ENCODE measurements at regions not wholly inside any gene's neighbourhood (a gene's known extent, or its start where the extent isn't known, plus 50 kb on each side); places are given as distances from the start of the nearest gene placed in this dataset.

- no peaks in the 10 kb centered on the region for H3K36me3 ChIP-seq
- no peak overlapping the region for H3K4me3 ChIP-seq
- H3K27ac ChIP-seq: no peak overlapping the region
- no peak for DNase-seq (ENCODE audit: low spot score)
- H3K27me3 ChIP-seq (replicated peaks; ENCODE audit: insufficient read depth): no peaks in the 10 kb centered on the region
- H3K9me3 ChIP-seq: no peaks in the 10 kb centered on the region
- peaks cover 10 to 25% of the 10 kb centered on the region in 2 donors for H3K4me1 ChIP-seq (ENCODE audit: control insufficient read depth in 1 of 2, low read depth in 2 of 2)
- ATAC-seq (ENCODE audit: insufficient number of reproducible peaks, low FRiP score, low read depth): no peak
- TF ChIP-seq CTCF (IDR thresholded peaks at IDR 0.05): no peak
These were observed 365.8 kb upstream of the RGMA start for GRCh38 chr15:93454788-93455187.

- Histone ChIP-seq H3K36me3 (no peaks in the 10 kb centered on the region), H3K4me3 (no peak overlapping the region), H3K4me1 (ENCODE audit: control insufficient read depth in 1 of 2, low read depth in 2 of 2) (peaks cover 10 to 20% of the 10 kb centered on the region in 2 donors), H3K27ac (no peak overlapping the region), H3K27me3 (replicated peaks; ENCODE audit: insufficient read depth) (no peaks in the 10 kb centered on the region), H3K9me3 (no peaks in the 10 kb centered on the region)
- ATAC-seq (ENCODE audit: insufficient number of reproducible peaks, low FRiP score, low read depth): no peak
- TF ChIP-seq CTCF (IDR thresholded peaks at IDR 0.05): no peak
- no peak for DNase-seq (ENCODE audit: low spot score)
These were observed 363.7 kb upstream of the RGMA start for GRCh38 chr15:93452537-93453211.

- ATAC-seq (ENCODE audit: insufficient number of reproducible peaks, low FRiP score, low read depth) (no peak), DNase-seq (ENCODE audit: low spot score) (no peak)
- Histone ChIP-seq H3K4me1 (ENCODE audit: control insufficient read depth in 1 of 2, low read depth in 2 of 2) (peaks cover 10 to 20% of the 10 kb centered on the region in 2 donors), H3K9me3 (no peaks in the 10 kb centered on the region), H3K27ac (no peak overlapping the region), H3K27me3 (replicated peaks; ENCODE audit: insufficient read depth) (no peaks in the 10 kb centered on the region), H3K36me3 (no peaks in the 10 kb centered on the region), H3K4me3 (no peak overlapping the region)
- no peak for TF ChIP-seq CTCF (IDR thresholded peaks at IDR 0.05)
These were observed 362.8 kb upstream of the RGMA start for GRCh38 chr15:93451822-93452221.

- TF ChIP-seq CTCF (IDR thresholded peaks at IDR 0.05): no peak
- Histone ChIP-seq H3K4me1 (ENCODE audit: control insufficient read depth in 1 of 2, low read depth in 2 of 2) (peaks cover 10 to 20% of the 10 kb centered on the region in 2 donors), H3K27ac (no peak overlapping the region), H3K9me3 (no peaks in the 10 kb centered on the region), H3K4me3 (no peak overlapping the region), H3K27me3 (replicated peaks; ENCODE audit: insufficient read depth) (no peaks in the 10 kb centered on the region), H3K36me3 (no peaks in the 10 kb centered on the region)
- no peak for DNase-seq (ENCODE audit: low spot score)
- no peak for ATAC-seq (ENCODE audit: insufficient number of reproducible peaks, low FRiP score, low read depth)
These were observed 362.3 kb upstream of the RGMA start for GRCh38 chr15:93451265-93451664.

GRCh38 chr15:93449798-93450197, 360.8 kb upstream of the RGMA start:
- no peak overlapping the region for H3K4me3 ChIP-seq
- peaks cover 10 to 20% of the 10 kb centered on the region in 2 donors for H3K4me1 ChIP-seq (ENCODE audit: control insufficient read depth in 1 of 2, low read depth in 2 of 2)
- no peaks in the 10 kb centered on the region for H3K9me3 ChIP-seq
- TF ChIP-seq CTCF (IDR thresholded peaks at IDR 0.05): no peak
- no peak overlapping the region for H3K27ac ChIP-seq
- no peak for ATAC-seq (ENCODE audit: insufficient number of reproducible peaks, low FRiP score, low read depth)
- no peaks in the 10 kb centered on the region for H3K36me3 ChIP-seq
- no peak for DNase-seq (ENCODE audit: low spot score)
- no peaks in the 10 kb centered on the region for H3K27me3 ChIP-seq (replicated peaks; ENCODE audit: insufficient read depth)
